Calu3 (cell line): ENCODE measurements at regions not wholly inside any gene's neighbourhood (a gene's known extent, or its start where the extent isn't known, plus 50 kb on each side); places are given as distances from the start of the nearest gene placed in this dataset.

Experiments
- BruUV-seq: library from RNA; stranded (reverse); fragments of 400-500 nt; replicated peaks from 2 replicates; lab custom pipeline; 2021; lab: Mats Ljungman, UMichigan
- CTCF ChIA-PET: fragments of 300-600 bp; sonication (Branson Sonifier 250); formaldehyde crosslinking; loops from one replicate; lab custom pipeline; 2022; ENCODE audit warnings: antibody characterized with exemption; lab: Charles Lee
- DNase-seq: peaks from one replicate; pipeline ENCODE4 v3.0.0; 2022
- H3K27ac Mint-ChIP-seq: one replicate; pipeline ENCODE4 v1.8.0; 2022; ENCODE audit warnings: mixed read lengths; ENCODE audit not compliant: unreplicated experiment
- H3K27me3 Mint-ChIP-seq: one replicate; pipeline ENCODE4 v1.8.0; 2022; ENCODE audit warnings: mixed read lengths; ENCODE audit not compliant: unreplicated experiment
- H3K36me3 Mint-ChIP-seq: one replicate; pipeline ENCODE4 v1.8.0; 2022; ENCODE audit warnings: mild to moderate bottlenecking, moderate library complexity, mixed read lengths; ENCODE audit not compliant: insufficient read depth, unreplicated experiment
- H3K4me1 Mint-ChIP-seq: one replicate; pipeline ENCODE4 v1.8.0; 2022; ENCODE audit warnings: mild to moderate bottlenecking, low read depth, mixed read lengths; ENCODE audit not compliant: unreplicated experiment
- H3K4me3 Mint-ChIP-seq: one replicate; pipeline ENCODE4 v1.8.0; 2022; ENCODE audit warnings: mild to moderate bottlenecking, low read depth, moderate library complexity, mixed read lengths; ENCODE audit not compliant: unreplicated experiment
- H3K9me3 Mint-ChIP-seq: one replicate; pipeline ENCODE4 v1.8.0; 2022; ENCODE audit warnings: low read depth, mixed read lengths; ENCODE audit not compliant: unreplicated experiment
- intact Hi-C: fragments of 100-400 bp; cut with micrococcal nuclease; formaldehyde crosslinking; loops from one replicate; pipeline ENCODE4 v1.10.0; 2022; ENCODE audit not compliant: unreplicated experiment
- TF ChIP-seq, protein P1 (sequence below): fragments of 200-600 bp; IDR thresholded peaks from one replicate; pipeline ENCODE4 v1.8.0; 2022; ENCODE audit warnings: antibody characterized with exemption; ENCODE audit not compliant: unreplicated experiment

DNA sequence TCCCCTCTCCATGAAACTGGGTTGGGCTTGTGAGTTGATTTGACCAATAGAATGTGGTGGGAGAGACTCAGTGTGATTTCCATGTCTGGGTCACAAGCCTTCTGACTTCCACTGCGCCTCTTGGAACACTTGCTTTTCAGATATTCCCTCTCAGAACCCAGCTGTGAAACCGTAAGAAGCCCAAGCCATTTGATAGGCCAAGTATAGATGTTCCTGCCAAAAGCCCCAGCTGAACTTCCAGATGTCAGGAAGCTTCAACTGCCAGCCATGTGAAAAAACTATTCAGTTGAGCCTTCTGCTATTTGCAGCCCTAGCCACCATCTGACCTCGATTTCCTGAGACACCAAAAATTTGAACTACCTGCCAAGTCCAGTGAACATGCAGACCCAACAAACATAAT lies 387.8 kb upstream of the GJE1 start:
- no peak for DNase-seq
- BruUV-seq = no TSS peak
- TF ChIP-seq, protein P1, sequence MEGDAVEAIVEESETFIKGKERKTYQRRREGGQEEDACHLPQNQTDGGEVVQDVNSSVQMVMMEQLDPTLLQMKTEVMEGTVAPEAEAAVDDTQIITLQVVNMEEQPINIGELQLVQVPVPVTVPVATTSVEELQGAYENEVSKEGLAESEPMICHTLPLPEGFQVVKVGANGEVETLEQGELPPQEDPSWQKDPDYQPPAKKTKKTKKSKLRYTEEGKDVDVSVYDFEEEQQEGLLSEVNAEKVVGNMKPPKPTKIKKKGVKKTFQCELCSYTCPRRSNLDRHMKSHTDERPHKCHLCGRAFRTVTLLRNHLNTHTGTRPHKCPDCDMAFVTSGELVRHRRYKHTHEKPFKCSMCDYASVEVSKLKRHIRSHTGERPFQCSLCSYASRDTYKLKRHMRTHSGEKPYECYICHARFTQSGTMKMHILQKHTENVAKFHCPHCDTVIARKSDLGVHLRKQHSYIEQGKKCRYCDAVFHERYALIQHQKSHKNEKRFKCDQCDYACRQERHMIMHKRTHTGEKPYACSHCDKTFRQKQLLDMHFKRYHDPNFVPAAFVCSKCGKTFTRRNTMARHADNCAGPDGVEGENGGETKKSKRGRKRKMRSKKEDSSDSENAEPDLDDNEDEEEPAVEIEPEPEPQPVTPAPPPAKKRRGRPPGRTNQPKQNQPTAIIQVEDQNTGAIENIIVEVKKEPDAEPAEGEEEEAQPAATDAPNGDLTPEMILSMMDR = no peak
- Mint-ChIP-seq H3K9me3 (peaks cover 2% of the 10 kb centered on the region), H3K27ac (no peak overlapping the region), H3K27me3 (no peaks in the 10 kb centered on the region), H3K36me3 (no peaks in the 10 kb centered on the region), H3K4me1 (no peaks in the 10 kb centered on the region), H3K4me3 (no peak overlapping the region)
- CTCF ChIA-PET = no interaction called here
- intact Hi-C loops = no loop called here

DNA sequence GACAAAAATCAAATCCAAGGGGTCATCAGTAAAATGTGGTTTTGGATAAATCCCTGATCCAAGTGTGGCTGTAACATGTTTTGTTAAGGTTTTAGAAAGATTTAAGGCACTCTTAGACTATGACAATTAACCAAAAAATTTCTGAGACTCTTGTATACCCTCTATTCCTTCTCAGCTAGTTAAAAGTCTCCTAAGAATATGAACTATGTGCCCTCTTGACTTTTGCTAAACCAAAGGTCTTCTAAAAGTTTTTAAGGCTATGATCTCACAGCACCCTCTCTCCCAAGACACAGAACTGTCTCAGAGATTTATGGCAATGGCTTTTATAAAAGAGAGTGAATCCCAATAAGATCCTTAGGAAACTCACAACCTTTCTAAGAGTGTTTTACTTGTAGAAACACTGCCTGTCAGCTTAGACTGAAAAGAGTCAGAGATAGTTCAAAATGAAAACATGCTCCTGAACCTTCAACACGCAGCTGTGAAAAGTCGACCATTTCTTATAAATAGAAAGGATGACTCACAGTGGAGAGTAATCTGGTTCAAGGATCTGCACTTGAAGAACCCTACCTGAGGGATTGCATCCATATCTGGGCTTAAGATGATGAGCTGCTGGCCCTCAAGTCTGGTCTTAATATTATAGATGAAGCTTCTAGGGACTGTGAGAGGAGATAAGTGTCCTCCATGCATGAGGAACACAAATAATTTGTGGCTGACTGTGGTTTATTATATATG lies 388.4 kb upstream of the GJE1 start:
- no peaks in the 10 kb centered on the region for H3K36me3 Mint-ChIP-seq
- no peak overlapping the region for H3K4me3 Mint-ChIP-seq
- intact Hi-C loops = no loop called here
- TF ChIP-seq, protein P1 = no peak
- no peak overlapping the region for H3K27ac Mint-ChIP-seq
- no TSS peak for BruUV-seq
- H3K27me3 Mint-ChIP-seq = no peaks in the 10 kb centered on the region
- no peaks in the 10 kb centered on the region for H3K4me1 Mint-ChIP-seq
- peaks cover 2% of the 10 kb centered on the region for H3K9me3 Mint-ChIP-seq
- DNase-seq = no peak
- CTCF ChIA-PET = no interaction called here

DNA sequence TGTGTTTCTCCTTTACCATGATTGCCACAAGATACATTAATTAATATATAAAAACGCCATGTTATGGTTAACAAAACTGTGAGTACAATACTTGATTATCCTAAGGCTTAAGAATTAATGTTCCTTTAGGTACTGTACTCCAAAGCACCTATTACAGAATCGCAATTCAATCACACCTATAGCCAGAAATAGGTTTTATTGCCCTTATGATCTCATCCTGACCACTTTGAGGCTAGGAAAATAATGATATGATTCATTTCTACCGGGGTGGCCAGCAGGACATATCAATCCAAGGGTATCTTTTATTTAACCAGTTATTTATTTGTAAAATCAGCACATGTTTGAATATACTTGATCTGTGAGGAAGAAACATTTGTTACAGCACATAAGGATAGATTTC lies 396.6 kb upstream of the GJE1 start:
- Mint-ChIP-seq H3K4me3 (no peak overlapping the region), H3K4me1 (no peaks in the 10 kb centered on the region), H3K9me3 (no peaks in the 10 kb centered on the region), H3K27ac (no peak overlapping the region), H3K36me3 (no peaks in the 10 kb centered on the region), H3K27me3 (no peaks in the 10 kb centered on the region)
- TF ChIP-seq, protein P1 = no peak
- BruUV-seq = no TSS peak
- intact Hi-C loops = no loop called here
- CTCF ChIA-PET = no interaction called here
- DNase-seq = no peak

DNA sequence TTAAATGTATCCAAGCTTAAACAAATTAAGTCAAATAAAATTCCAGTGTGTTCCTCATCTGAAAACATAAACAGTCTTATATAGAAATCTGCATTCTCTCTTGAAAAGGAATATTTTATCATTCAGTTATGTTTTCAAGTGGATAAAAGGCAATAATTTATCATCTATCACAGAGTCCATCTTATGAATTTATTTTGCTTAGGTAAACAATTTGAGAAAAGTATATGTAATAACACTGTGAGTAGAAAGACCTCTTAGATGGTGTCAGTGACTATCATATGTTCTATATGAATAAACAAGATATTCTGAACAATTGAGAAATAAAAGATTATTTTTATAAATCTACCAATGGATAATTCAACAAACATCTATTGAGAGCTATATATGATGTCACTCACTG lies 397.6 kb upstream of the GJE1 start:
- Mint-ChIP-seq H3K4me1 (no peaks in the 10 kb centered on the region), H3K36me3 (no peaks in the 10 kb centered on the region), H3K4me3 (no peak overlapping the region), H3K27me3 (no peaks in the 10 kb centered on the region), H3K27ac (no peak overlapping the region), H3K9me3 (no peaks in the 10 kb centered on the region)
- TF ChIP-seq, protein P1 = no peak
- intact Hi-C loops = no loop called here
- no TSS peak for BruUV-seq
- CTCF ChIA-PET = no interaction called here
- no peak for DNase-seq
